IMR-90 (cell line): ENCODE measurements at regions not wholly inside any gene's neighbourhood (a gene's known extent, or its start where the extent isn't known, plus 50 kb on each side); places are given as distances from the start of the nearest gene placed in this dataset.

Source experiments
- ATAC-seq: fragments of 200-7000 bp; cut with Tn5 transposase; 2 replicates; pipeline ENCODE4 v1.9.1; 2020; ENCODE audit warnings: low read depth, mild to moderate bottlenecking, moderate library complexity
- BruUV-seq: library from RNA; stranded (reverse); fragments of 400-500 nt; replicated peaks from 2 replicates; lab custom pipeline; 2021; lab: Mats Ljungman, UMichigan
- CTCF ChIA-PET: fragments of 300-600 bp; formaldehyde crosslinking; extraction: SDS; loops from one replicate; lab custom pipeline; 2021; ENCODE audit warnings: antibody characterized with exemption; lab: Yijun Ruan, JAX
- POLR2A ChIA-PET: fragments of 300-600 bp; sonication (Branson Sonifier 250); formaldehyde crosslinking; loops from one replicate; lab custom pipeline; 2022; ENCODE audit warnings: antibody characterized with exemption; ENCODE audit not compliant: unreplicated experiment; lab: Charles Lee
- DNase-seq: peaks from one replicate; pipeline ENCODE4 v3.0.0; 2013
- H2AFZ ChIP-seq: replicated peaks from 2 replicates; pipeline ENCODE3; 2013; ENCODE audit warnings: low read length, mild to moderate bottlenecking; ENCODE audit not compliant: poor library complexity
- H2AK5ac ChIP-seq: 2 replicates; pipeline ENCODE4 v1.6.1; 2013; ENCODE audit warnings: low read depth, low read length, inconsistent platforms
- H2AK9ac ChIP-seq: replicated peaks from 2 replicates; pipeline ENCODE3; 2013; ENCODE audit warnings: mild to moderate bottlenecking, low read depth, low read length, moderate library complexity; ENCODE audit not compliant: poor library complexity
- H2BK120ac ChIP-seq: 2 replicates; pipeline ENCODE4 v1.6.1; 2013; ENCODE audit warnings: low read depth, low read length, inconsistent platforms
- H2BK15ac ChIP-seq: 3 replicates; pipeline ENCODE4 v1.6.1; 2013; ENCODE audit warnings: low read depth, low read length, inconsistent platforms
- H2BK20ac ChIP-seq: 2 replicates; pipeline ENCODE4 v1.6.1; 2013; ENCODE audit warnings: low read depth, mild to moderate bottlenecking, inconsistent platforms, low read length, moderate library complexity
- H2BK5ac ChIP-seq: 2 replicates; pipeline ENCODE4 v1.6.1; 2013; ENCODE audit warnings: mild to moderate bottlenecking, low read depth, low read length, inconsistent platforms; ENCODE audit not compliant: poor library complexity, severe bottlenecking
- H3K14ac ChIP-seq: replicated peaks from 2 replicates; pipeline ENCODE4 v1.6.1; 2013; ENCODE audit warnings: low read depth, low read length, inconsistent platforms
- H3K18ac ChIP-seq: 2 replicates; pipeline ENCODE4 v1.6.1; 2013; ENCODE audit warnings: low read depth, low read length, control low read depth
- H3K23ac ChIP-seq: 2 replicates; pipeline ENCODE4 v1.6.1; 2013; ENCODE audit warnings: low read depth, low read length, inconsistent platforms
- H3K27ac ChIP-seq: 2 replicates; pipeline ENCODE4 v1.5.1; 2013; ENCODE audit warnings: mild to moderate bottlenecking, control low read depth, low read length; ENCODE audit not compliant: insufficient read depth
- H3K27me3 ChIP-seq: 2 replicates; pipeline ENCODE4 v1.6.1; 2013; ENCODE audit warnings: low read length; ENCODE audit not compliant: control insufficient read depth, insufficient read depth
- H3K36me3 ChIP-seq: 2 replicates; pipeline ENCODE4 v1.6.1; 2013; ENCODE audit warnings: low read length, mixed read lengths; ENCODE audit not compliant: control insufficient read depth, insufficient read depth
- H3K4ac ChIP-seq: 2 replicates; pipeline ENCODE4 v1.6.1; 2013; ENCODE audit warnings: low read depth, low read length, inconsistent platforms
- H3K4me1 ChIP-seq: 2 replicates; pipeline ENCODE4 v1.6.1; 2013; ENCODE audit warnings: low read length, mixed read lengths; ENCODE audit not compliant: control insufficient read depth, insufficient read depth
- H3K4me2 ChIP-seq: 2 replicates; pipeline ENCODE4 v1.6.1; 2013; ENCODE audit warnings: low read depth, mild to moderate bottlenecking, control low read depth, low read length, moderate library complexity
- H3K4me3 ChIP-seq: 2 replicates; pipeline ENCODE4 v1.5.1; 2013; ENCODE audit warnings: low read depth, mild to moderate bottlenecking, control low read depth, low read length, moderate library complexity; ENCODE audit not compliant: insufficient read depth
- H3K56ac ChIP-seq: 2 replicates; pipeline ENCODE4 v1.6.1; 2013; ENCODE audit warnings: low read length, inconsistent platforms; ENCODE audit not compliant: insufficient read depth; ENCODE audit errors: extremely low read depth
- H3K79me1 ChIP-seq, 2 experiments: 2 replicates each; pipeline ENCODE4 v1.6.1; 2013; ENCODE audit warnings: low read length in 2 of 2, inconsistent platforms in 1 of 2, low read depth in 1 of 2
- H3K9ac ChIP-seq: 2 replicates; pipeline ENCODE4 v1.6.1; 2013; ENCODE audit warnings: low read depth, low read length, control low read depth
- H3K9me1 ChIP-seq: 2 replicates; pipeline ENCODE4 v1.6.1; 2013; ENCODE audit warnings: low read length, inconsistent platforms; ENCODE audit not compliant: insufficient read depth
- H3K9me3 ChIP-seq: 2 replicates; pipeline ENCODE4 v1.6.1; 2013; ENCODE audit warnings: low read length; ENCODE audit not compliant: control insufficient read depth, insufficient read depth
- H4K20me1 ChIP-seq: 2 replicates; pipeline ENCODE4 v1.6.1; 2013; ENCODE audit warnings: low read length, inconsistent platforms; ENCODE audit not compliant: insufficient read depth
- H4K5ac ChIP-seq: 2 replicates; pipeline ENCODE4 v1.6.1; 2013; ENCODE audit warnings: mild to moderate bottlenecking, low read depth, low read length, control low read depth
- H4K8ac ChIP-seq, 2 experiments: 2 replicates each; pipeline ENCODE4 v1.6.1; 2013; ENCODE audit warnings: low read depth in 2 of 2, low read length in 2 of 2, control low read depth in 1 of 2, inconsistent platforms in 1 of 2
- H4K91ac ChIP-seq: 2 replicates; pipeline ENCODE4 v1.6.1; 2013; ENCODE audit warnings: low read depth, low read length, inconsistent platforms; ENCODE audit not compliant: insufficient read depth
- BHLHE40 ChIP-seq: fragments of 150-350 bp; IDR thresholded peaks from 2 replicates; pipeline ENCODE4 v1.6.1; 2016; ENCODE audit warnings: mild to moderate bottlenecking, low read depth, low read length
- FOS ChIP-seq: fragments of 150-350 bp; IDR thresholded peaks from 2 replicates; pipeline ENCODE4 v1.6.1; 2016; ENCODE audit warnings: low read depth, low read length
- MAZ ChIP-seq: IDR thresholded peaks from 2 replicates; pipeline ENCODE4 v1.6.1; 2012; ENCODE audit warnings: low read depth, mild to moderate bottlenecking, low read length, improper control_type of control experiment, moderate library complexity, borderline replicate concordance
- NFE2L2 ChIP-seq: fragments of 150-350 bp; IDR thresholded peaks from 2 replicates; pipeline ENCODE4 v1.6.1; 2016; ENCODE audit warnings: low read depth, mild to moderate bottlenecking, low read length
- SMC3 ChIP-seq: fragments of 150-350 bp; IDR thresholded peaks from 2 replicates; pipeline ENCODE4 v1.6.1; 2016; ENCODE audit warnings: low read depth, mild to moderate bottlenecking, antibody characterized with exemption, low read length, moderate library complexity
- USF2 ChIP-seq: fragments of 150-350 bp; IDR thresholded peaks from 2 replicates; pipeline ENCODE4 v1.6.1; 2017; ENCODE audit warnings: mild to moderate bottlenecking, antibody characterized with exemption, low read length, low read depth
- WGBS, 2 experiments: methylation state at CpG; one replicate each; pipeline versions ENCODE4 v1.1.5 to v1.1.7; 2013; ENCODE audit warnings: missing lambda C conversion rate in 2 of 2; ENCODE audit not compliant: insufficient read length in 1 of 2; ENCODE audit errors: extremely low coverage in 2 of 2; 5-methylcytosine and 5-hydroxymethylcytosine counted together
- dilution Hi-C: fragments of 300-500 bp; cut with HindIII; formaldehyde crosslinking; loops from one replicate; pipeline ENCODE4 v1.14.3; 2018; ENCODE audit warnings: low sequenced_read_pairs; ENCODE audit not compliant: unreplicated experiment
- in situ Hi-C: fragments of 300-500 bp; cut with MboI; formaldehyde crosslinking; loops from 3 replicates; pipeline ENCODE4 v1.14.3; 2019; ENCODE audit warnings: low sequenced_read_pairs, inconsistent platforms, mixed read lengths
- intact Hi-C: fragments of 100-400 bp; cut with micrococcal nuclease; formaldehyde crosslinking; loops from 2 replicates; pipeline ENCODE4 v1.10.0; 2022

GRCh38 chr6:126148853-126149252 lies 162.5 kb downstream of the TRMT11 start:
- in situ Hi-C loops = no loop called here
- no peaks in the 10 kb centered on the region for H3K9me1 ChIP-seq
- POLR2A ChIA-PET = no interaction called here
- no peak overlapping the region for H2BK5ac ChIP-seq
- no peaks in the 10 kb centered on the region for H4K20me1 ChIP-seq
- H3K27ac ChIP-seq = no peak overlapping the region
- intact Hi-C loops = no loop called here
- no peak overlapping the region for H3K23ac ChIP-seq
- no peak overlapping the region for H2AK5ac ChIP-seq
- no peak overlapping the region for H3K14ac ChIP-seq
- H3K56ac ChIP-seq = no peak overlapping the region
- H3K9ac ChIP-seq = no peak overlapping the region
- H3K18ac ChIP-seq = no peak overlapping the region
- H2BK20ac ChIP-seq = no peak overlapping the region
- no peak overlapping the region for H3K4ac ChIP-seq
- H3K79me1 ChIP-seq = no peaks in the 10 kb centered on the region
- no peaks in the 10 kb centered on the region for H3K4me1 ChIP-seq
- no peaks in the 10 kb centered on the region for H3K36me3 ChIP-seq
- H3K4me2 ChIP-seq = no peak overlapping the region
- ATAC-seq (no peak), DNase-seq (no peak)
- H4K5ac ChIP-seq = no peak overlapping the region
- TF ChIP-seq NFE2L2 (no peak), USF2 (no peak), MAZ (no peak), BHLHE40 (no peak), FOS (no peak), SMC3 (no peak)
- CTCF ChIA-PET = no interaction called here
- H4K91ac ChIP-seq = no peak overlapping the region
- H3K9me3 ChIP-seq = no peaks in the 10 kb centered on the region
- dilution Hi-C loops = no loop called here
- H2AK9ac ChIP-seq = no peak overlapping the region
- no TSS peak for BruUV-seq
- H3K27me3 ChIP-seq = no peaks in the 10 kb centered on the region
- H4K8ac ChIP-seq = no peak overlapping the region
- H2BK120ac ChIP-seq = no peak overlapping the region
- WGBS, 2 experiments = no CpG with 5 or more reads among the region's 1 CpG
- no peak overlapping the region for H2BK15ac ChIP-seq
- H3K4me3 ChIP-seq = no peak overlapping the region
- no peak overlapping the region for H2AFZ ChIP-seq
